NOMO-1 treated with dmso at 0.1 percent for 144 hours (cell line): ENCODE measurements at regions not wholly inside any gene's neighbourhood (a gene's known extent, or its start where the extent isn't known, plus 50 kb on each side); places are given as distances from the start of the nearest gene placed in this dataset.
A peak's percentile ranks its signal among the peaks of the same experiment; 100 is the strongest.
"Not testable (repeated sequence)": the region's sequence is repeated elsewhere in the genome, so short reads cannot be mapped to it uniquely, and the experiment has no call there.

ENCODE experiments used
- DNase-seq: peaks from one replicate; lab custom pipeline; 2025; ENCODE audit not compliant: unreplicated experiment; lab: John Stamatoyannopoulos, UW

GRCh38 chr5:29148073-29148472 lies 2045.4 kb upstream of the CDH6 start:
- no peak for DNase-seq

GRCh38 chr5:29143266-29143665 lies 2050.2 kb upstream of the CDH6 start:
- DNase-seq = no peak

- no peak for DNase-seq
These were observed 2059.1 kb upstream of the CDH6 start for GRCh38 chr5:29134418-29134817.

- DNase-seq = no peak
These were observed 2062.2 kb upstream of the CDH6 start for GRCh38 chr5:29131285-29131684.

GRCh38 chr5:29130786-29131185 lies 2062.7 kb upstream of the CDH6 start:
- DNase-seq = no peak

GRCh38 chr5:29127524-29128156 lies 2065.8 kb upstream of the CDH6 start:
- DNase-seq = not testable (repeated sequence)

- DNase-seq = not testable (repeated sequence)
These were observed 2067.0 kb upstream of the CDH6 start for GRCh38 chr5:29126462-29126861.

- no peak for DNase-seq
These were observed 2071.2 kb upstream of the CDH6 start for GRCh38 chr5:29122306-29122705.

- DNase-seq = no peak
These were observed 2076.0 kb upstream of the CDH9 start for GRCh38 chr5:29114331-29114768.

GRCh38 chr5:29113516-29113915 lies 2075.1 kb upstream of the CDH9 start:
- DNase-seq = no peak

- no peak for DNase-seq
These were observed 2061.2 kb upstream of the CDH9 start for GRCh38 chr5:29099585-29099984.

- DNase-seq = peak; percentile 91
These were observed 2051.3 kb upstream of the CDH9 start for GRCh38 chr5:29089591-29090130.

GRCh38 chr5:29085142-29085541 lies 2046.8 kb upstream of the CDH9 start:
- DNase-seq = no peak

- DNase-seq = no peak
These were observed 2041.4 kb upstream of the CDH9 start for GRCh38 chr5:29079771-29080170.

- no peak for DNase-seq
These were observed 2039.1 kb upstream of the CDH9 start for GRCh38 chr5:29077451-29077850.

- DNase-seq = no peak
These were observed 2030.7 kb upstream of the CDH9 start for GRCh38 chr5:29069104-29069402.

GRCh38 chr5:29061381-29061780 lies 2023.0 kb upstream of the CDH9 start:
- DNase-seq = no peak

- DNase-seq = no peak
These were observed 2016.3 kb upstream of the CDH9 start for GRCh38 chr5:29054694-29055093.

- no peak for DNase-seq
These were observed 2015.9 kb upstream of the CDH9 start for GRCh38 chr5:29054282-29054681.

GRCh38 chr5:29051509-29051908 lies 2013.1 kb upstream of the CDH9 start:
- DNase-seq = no peak

- DNase-seq = no peak
These were observed 2003.8 kb upstream of the CDH9 start for GRCh38 chr5:29042152-29042551.

- DNase-seq = no peak
These were observed 2002.0 kb upstream of the CDH9 start for GRCh38 chr5:29040404-29040803.

GRCh38 chr5:29039994-29040393 lies 2001.6 kb upstream of the CDH9 start:
- no peak for DNase-seq
